GM21528 (cell line): ENCODE measurements at regions not wholly inside any gene's neighbourhood (a gene's known extent, or its start where the extent isn't known, plus 50 kb on each side); places are given as distances from the start of the nearest gene placed in this dataset.

Source experiments
- ATAC-seq: cut with Tn5 transposase; IDR thresholded peaks from one replicate; pipeline ENCODE4 v1.9.1; 2021; ENCODE audit warnings: mild to moderate bottlenecking, moderate library complexity; ENCODE audit not compliant: unreplicated experiment, low FRiP score

DNA sequence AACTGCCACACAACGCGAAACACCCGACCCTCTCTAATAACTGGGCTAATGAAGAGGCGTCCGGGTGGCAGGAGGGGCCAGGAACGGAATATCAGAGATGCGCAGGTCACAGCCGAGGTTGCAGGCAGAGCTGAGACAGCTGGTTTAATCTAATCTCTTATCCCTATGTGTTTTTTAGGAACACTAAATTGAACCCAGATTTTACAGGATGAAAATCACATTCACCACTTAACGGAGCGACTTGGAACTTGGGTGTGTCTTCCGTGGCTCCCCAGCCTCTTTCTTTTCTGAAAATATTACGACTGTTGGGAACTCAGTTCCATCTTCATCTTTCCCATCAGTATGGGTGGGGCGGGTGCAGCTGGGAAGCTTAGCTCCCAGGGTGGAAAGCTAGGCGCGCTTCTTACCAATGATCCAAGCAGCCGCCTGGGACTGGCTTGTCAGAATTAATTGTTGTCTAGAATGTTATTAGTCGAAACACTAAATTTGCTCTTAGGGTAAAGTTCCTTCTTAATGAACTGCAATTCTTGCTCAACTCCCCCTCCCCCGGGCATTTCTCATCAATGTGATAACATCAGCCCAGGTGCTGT lies 92.5 kb downstream of the IRX2 start:
- no peak for ATAC-seq

GRCh38 chr5:2658447-2658846 lies 93.0 kb downstream of the IRX2 start:
- ATAC-seq, result no peak

- no peak for ATAC-seq
Measured at GRCh38 chr5:2657151-2657550, 94.3 kb downstream of the IRX2 start.

DNA sequence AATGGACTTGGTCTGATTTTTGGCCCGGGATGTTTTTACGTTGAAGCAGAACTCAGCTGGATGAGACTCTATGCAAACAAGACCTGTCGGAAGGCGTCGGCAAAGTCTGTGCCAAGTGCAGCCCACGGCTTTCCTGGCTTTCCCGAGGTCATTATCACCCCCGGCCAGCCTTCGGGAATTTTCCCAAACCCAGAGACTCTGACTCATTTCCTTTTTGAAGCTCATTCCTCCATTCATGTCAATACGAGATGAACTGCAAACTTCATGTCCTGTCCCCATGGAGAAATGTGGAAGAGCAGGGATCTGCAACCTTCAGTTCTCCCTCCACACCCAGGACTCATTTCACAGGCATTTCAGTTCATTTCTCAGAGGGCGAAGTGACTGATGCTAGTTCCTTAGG lies 95.3 kb downstream of the IRX2 start:
- no peak for ATAC-seq

GRCh38 chr5:2653991-2654390 lies 97.5 kb downstream of the IRX2 start:
- no peak for ATAC-seq

DNA sequence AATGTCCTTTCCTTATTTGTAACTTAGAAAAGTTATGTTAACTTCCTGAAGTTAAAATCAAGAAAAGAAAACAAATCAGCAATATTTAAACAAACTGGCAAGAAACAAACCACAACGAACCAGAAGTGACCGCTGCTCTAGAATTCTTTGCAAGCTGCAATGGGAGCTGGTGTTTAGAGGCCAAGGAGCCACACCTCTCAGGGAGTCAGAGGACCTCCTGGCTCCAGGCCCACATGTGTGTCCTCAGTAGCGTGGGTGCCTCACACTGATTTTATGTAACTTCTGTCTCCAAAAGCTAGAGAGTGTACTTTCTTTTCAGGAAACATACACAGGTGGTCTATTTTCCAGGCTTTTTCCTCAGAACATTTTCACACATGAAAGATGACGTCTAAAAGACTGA lies 100.4 kb downstream of the IRX2 start:
- no peak for ATAC-seq

- no peak for ATAC-seq
Measured at GRCh38 chr5:2642684-2643345, 108.7 kb downstream of the IRX2 start.

DNA sequence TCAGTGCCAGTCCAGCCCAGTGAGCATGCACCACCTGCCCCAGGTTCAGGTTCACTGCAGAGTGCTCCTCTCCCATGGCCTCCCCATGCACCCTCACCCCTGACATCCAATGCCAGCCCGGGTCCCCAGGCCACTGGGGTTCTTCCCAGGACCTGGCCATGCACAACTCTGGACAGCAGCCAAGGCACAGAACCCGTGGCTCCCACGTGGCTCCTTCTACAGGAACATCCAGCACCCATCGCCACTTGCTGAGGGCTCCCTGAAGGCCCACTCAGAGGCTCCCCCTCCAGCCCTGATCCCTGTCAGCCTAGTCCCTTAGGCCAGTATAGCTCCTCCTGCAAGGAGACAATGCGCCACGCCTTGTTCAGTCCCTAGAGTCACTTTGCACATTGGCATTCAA lies 110.8 kb downstream of the IRX2 start:
- ATAC-seq, result no peak

GRCh38 chr5:2639425-2639824 lies 112.1 kb downstream of the IRX2 start:
- no peak for ATAC-seq

- ATAC-seq, result no peak
Measured at GRCh38 chr5:2634399-2635176, 116.9 kb downstream of the IRX2 start.

DNA sequence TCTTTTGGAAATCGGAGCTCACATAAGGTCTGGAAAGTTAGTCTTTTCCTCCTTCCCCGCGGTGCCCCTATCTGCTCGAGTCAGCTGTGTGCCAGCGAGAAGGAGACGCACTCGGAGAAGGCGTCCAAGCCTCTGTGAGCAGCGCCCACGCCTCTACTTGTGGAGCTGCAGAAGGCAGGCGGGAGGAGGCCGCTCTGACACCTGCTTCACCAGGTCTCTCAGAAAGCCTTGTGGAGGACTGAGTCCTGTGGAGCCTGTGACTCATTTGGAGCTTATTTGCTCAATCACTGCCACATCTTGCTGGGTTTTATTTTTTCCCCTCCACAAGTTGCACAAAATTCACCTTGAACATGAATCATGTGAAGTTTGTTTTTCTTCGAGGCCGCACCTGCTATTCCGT lies 117.5 kb downstream of the IRX2 start:
- no peak for ATAC-seq

DNA sequence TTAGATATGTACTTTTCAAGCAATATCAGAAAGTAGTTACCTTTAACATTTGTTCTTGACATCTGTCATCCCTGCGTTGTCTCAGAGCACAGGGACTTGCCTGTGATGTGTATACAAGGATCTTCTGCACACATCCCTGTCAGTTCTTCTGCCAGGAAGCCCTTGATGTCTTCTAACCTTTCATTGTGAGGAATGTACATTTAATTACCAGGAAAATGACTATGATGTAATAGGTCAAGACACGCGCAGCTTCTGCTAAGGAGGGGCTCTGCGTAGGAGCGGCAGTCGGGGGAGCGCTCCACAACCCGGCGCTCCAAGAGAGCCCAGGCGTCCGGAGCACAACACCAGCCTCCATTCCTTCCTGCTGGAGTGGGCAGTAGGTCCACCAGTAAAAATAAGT lies 119.7 kb downstream of the IRX2 start:
- no peak for ATAC-seq

DNA sequence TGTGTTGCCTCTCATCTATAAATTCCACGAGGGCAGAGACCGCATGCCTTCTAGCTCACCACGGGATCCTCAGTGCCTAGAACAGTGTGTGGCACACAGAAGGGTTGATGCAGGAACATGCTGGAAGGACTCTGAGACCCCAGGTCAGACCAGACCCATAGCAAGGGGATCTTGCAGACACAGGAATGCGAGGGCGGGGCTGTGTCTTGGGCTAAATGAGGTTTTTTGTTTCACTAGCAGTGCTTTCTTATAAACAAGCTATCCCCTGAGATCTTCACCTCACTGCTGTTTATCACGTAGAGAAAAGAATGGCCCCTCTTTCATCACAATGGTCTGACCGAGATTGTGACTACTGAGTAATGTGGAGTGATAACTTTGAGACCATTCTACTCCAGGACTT lies 122.4 kb downstream of the IRX2 start:
- no peak for ATAC-seq

GRCh38 chr5:2627867-2628266 lies 123.6 kb downstream of the IRX2 start:
- ATAC-seq, result no peak

- ATAC-seq, result no peak
Measured at GRCh38 chr5:2626572-2626971, 124.9 kb downstream of the IRX2 start.

DNA sequence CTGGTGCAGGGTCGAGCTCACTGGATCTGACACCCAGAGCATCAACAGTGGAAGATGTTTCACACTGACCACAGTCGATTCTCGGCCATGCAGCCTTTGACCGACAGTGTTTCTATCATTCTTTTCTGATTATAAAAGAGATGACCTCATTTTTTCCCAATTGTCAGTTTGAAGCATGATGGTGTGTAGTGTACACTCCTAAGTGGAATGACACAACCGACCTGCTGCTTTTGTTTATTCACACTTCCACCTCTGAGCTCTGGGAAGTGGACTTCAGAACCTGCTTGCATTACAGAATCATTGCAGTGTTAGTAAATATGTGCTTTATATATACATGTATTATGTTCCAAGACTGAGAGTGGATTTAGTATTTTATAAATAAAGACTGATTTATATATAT lies 128.6 kb downstream of the IRX2 start:
- no peak for ATAC-seq

DNA sequence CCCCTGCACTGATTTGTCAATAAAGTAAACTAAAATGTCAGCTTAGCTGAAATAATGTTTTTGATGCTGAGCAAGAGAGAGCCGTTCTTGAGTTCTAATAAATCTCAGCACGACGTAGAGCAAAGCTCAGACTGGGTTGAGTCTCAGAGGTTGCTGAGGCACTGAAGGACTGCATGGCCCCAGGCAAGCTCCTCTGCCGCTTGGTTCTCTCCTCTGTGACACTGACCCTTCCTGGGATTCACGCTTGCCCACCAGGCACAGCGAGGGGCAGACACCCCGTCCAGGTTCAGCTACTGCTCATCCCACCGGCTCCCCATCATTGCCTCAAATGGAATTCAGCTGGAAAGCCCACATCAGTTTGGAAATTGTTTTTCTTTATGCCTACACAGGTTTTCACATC lies 129.8 kb downstream of the IRX2 start:
- no peak for ATAC-seq

GRCh38 chr5:2619216-2619615 lies 132.3 kb downstream of the IRX2 start:
- ATAC-seq, result no peak

GRCh38 chr5:2617461-2617860 lies 134.0 kb downstream of the IRX2 start:
- no peak for ATAC-seq

- ATAC-seq, result no peak
Measured at GRCh38 chr5:2615917-2616316, 135.6 kb downstream of the IRX2 start.

GRCh38 chr5:2614571-2614970 lies 136.9 kb downstream of the IRX2 start:
- no peak for ATAC-seq

- no peak for ATAC-seq
Measured at GRCh38 chr5:2611659-2612058, 139.8 kb downstream of the IRX2 start.
